DOHH2 (cell line): ENCODE measurements at regions not wholly inside any gene's neighbourhood (a gene's known extent, or its start where the extent isn't known, plus 50 kb on each side); places are given as distances from the start of the nearest gene placed in this dataset.

Experiments used
- EZH2phosphoT487 ChIP-seq: fragments of 200-600 bp; sonication (generic); IDR thresholded peaks from 2 replicates; pipeline ENCODE4 v1.6.1; 2017; ENCODE audit warnings: borderline replicate concordance, mild to moderate bottlenecking, antibody characterized with exemption, low read length, moderate library complexity, mixed read lengths
- TF ChIP-seq, protein P1 (sequence below): fragments of 200-600 bp; sonication (generic); IDR thresholded peaks from one replicate; pipeline ENCODE4 v1.5.1; 2014; ENCODE audit warnings: antibody characterized with exemption, mild to moderate bottlenecking, low read depth, low read length; ENCODE audit not compliant: poor library complexity, severe bottlenecking

DNA sequence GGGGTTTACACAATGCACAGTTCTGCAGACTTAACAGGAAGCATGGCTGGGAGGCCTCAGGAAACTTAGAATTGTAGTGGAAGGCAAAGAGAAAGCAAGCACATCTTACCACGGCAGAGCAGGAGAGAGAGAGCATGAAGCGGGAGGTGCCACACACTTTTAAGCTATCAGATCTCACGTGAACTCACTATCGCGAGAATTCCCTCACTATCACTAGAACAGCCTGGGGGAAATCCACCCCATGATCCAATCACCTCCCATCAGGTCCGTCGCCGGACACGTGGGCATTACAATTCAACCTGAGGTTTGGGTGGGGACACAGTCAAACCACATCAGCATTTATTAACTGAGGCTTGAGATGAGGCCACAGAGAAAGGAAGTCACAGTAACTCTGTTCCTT is 326.7 kb downstream of the C16orf95 start:
- TF ChIP-seq, protein P1, sequence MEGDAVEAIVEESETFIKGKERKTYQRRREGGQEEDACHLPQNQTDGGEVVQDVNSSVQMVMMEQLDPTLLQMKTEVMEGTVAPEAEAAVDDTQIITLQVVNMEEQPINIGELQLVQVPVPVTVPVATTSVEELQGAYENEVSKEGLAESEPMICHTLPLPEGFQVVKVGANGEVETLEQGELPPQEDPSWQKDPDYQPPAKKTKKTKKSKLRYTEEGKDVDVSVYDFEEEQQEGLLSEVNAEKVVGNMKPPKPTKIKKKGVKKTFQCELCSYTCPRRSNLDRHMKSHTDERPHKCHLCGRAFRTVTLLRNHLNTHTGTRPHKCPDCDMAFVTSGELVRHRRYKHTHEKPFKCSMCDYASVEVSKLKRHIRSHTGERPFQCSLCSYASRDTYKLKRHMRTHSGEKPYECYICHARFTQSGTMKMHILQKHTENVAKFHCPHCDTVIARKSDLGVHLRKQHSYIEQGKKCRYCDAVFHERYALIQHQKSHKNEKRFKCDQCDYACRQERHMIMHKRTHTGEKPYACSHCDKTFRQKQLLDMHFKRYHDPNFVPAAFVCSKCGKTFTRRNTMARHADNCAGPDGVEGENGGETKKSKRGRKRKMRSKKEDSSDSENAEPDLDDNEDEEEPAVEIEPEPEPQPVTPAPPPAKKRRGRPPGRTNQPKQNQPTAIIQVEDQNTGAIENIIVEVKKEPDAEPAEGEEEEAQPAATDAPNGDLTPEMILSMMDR, result no peak
- no peak for TF ChIP-seq EZH2phosphoT487
